TTC549 (cell line): ENCODE measurements at regions not wholly inside any gene's neighbourhood (a gene's known extent, or its start where the extent isn't known, plus 50 kb on each side); places are given as distances from the start of the nearest gene placed in this dataset.

Experiments
- FAIRE-seq: peaks from 2 replicates; lab custom pipeline; 2012; peaks lifted over from hg19 to GRCh38; lab: Jason Lieb, UNC

DNA sequence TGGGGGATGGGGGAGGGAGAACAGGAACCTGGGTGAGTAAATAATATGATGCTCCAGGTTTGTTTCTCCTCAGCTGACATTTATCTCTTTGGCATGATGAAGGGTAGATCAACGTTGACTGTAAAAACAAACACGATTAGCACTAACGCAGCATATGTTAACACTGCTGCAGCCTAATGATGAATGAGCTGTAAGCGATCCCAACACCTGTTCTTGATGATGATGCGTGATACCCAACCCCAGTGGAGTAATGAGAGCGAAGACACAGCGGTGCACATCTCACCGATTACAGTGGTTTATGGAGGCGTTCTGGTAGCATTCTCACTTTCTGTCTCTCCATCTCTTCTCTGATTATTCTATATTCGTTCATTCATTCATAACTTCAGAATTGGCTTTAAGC, 640.4 kb downstream of the USP25 start:
- FAIRE-seq = no peak

- FAIRE-seq = no peak
Observed at GRCh38 chr21:16372586-16372985, 642.8 kb downstream of the USP25 start.

- FAIRE-seq = no peak
Observed at GRCh38 chr21:16376673-16377072, 646.9 kb downstream of the USP25 start.

- FAIRE-seq = no peak
Observed at GRCh38 chr21:16377120-16377658, 647.4 kb downstream of the USP25 start.

DNA sequence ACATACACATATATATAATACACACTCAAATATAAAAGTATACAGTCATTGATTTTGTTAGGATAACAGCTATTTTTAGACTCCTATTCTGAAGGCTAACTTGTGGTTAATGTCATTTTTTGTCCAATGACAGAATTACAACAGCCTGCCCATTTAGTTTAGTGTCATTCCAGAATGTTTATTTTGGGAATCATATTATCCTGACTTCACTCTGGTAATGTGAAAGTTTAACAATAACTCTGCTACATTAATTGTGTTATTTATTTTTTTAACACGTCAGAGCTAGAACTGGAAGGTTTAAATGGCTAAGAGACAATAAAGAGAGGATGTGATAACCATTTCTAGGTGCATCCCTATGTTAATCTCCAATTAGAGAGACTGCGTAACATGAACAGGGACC, 648.1 kb downstream of the USP25 start:
- no peak for FAIRE-seq

DNA sequence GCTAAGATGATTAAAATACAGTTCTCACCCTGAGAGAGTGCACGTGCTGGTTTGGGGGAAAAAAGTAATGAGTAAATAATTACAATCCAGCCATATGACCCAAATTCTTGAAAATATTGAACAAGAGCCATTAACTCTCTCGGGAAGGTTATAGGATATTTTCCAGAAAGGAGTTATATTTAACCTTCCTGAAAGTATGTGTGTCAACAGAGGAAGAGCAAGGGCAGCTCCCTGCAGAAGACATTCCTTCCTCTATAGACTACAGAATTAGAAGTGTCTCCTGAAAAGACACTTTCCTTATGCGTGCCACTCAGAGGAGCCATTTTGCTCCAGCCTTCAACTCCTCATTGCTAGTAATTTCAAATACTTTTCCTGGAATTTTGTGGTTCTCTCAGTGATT, 648.7 kb downstream of the USP25 start:
- FAIRE-seq = no peak

GRCh38 chr21:16388291-16388690, 658.5 kb downstream of the USP25 start:
- no peak for FAIRE-seq

DNA sequence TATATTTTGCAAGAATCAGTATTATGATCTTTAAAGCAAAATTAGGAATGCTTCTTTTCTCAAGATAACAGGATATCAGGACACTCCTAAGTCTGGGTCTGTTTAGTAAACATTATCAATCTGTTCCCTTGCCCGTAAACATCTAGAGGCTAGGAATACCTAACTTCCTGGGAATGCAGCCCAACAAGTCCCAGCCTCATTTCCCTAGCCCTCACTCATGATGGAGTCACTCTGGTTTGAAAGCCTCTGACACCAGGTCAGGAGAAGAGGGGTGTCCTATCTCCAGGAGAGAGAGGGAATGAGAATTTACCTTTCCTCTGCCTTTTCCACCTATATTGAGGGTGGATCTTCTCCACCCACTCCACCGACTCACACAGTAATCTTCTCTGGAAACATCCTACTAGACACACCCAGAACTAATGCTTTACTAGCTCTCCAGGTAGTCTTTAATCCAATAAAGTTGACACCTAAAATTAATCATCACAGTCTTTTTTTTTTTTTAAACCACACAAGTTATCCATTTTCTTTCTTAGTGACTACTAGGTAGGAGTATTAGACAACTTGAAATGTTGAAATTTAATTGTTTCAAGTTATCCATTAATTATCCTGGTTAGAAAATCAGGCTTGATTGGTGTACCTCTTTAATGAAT, 659.3 kb downstream of the USP25 start:
- no peak for FAIRE-seq

- no peak for FAIRE-seq
Observed at GRCh38 chr21:16389643-16390042, 659.9 kb downstream of the USP25 start.

- no peak for FAIRE-seq
Observed at GRCh38 chr21:16395285-16395684, 665.5 kb downstream of the USP25 start.

DNA sequence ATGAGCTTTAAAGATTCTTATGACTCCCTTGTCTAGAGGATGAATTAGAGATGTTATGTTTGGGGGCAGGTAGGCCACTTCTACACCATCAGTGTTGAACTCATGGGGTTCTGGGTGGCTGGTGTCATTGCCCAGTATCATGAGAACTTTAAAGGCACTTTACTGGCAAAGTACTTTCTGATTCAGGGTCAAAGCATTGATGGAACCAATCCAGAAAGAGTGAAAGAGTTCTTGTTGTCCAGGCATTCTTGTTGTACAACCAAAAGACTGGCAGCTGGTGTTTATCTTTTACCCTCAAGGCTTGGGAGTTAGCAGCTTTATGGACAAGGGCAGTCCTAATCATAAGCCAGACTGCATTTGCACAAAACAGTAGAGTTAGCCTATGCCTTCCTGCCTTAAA, 673.0 kb downstream of the USP25 start:
- no peak for FAIRE-seq

GRCh38 chr21:16404776-16405175, 675.0 kb downstream of the USP25 start:
- no peak for FAIRE-seq

GRCh38 chr21:16406355-16406754, 676.6 kb downstream of the USP25 start:
- FAIRE-seq = no peak

DNA sequence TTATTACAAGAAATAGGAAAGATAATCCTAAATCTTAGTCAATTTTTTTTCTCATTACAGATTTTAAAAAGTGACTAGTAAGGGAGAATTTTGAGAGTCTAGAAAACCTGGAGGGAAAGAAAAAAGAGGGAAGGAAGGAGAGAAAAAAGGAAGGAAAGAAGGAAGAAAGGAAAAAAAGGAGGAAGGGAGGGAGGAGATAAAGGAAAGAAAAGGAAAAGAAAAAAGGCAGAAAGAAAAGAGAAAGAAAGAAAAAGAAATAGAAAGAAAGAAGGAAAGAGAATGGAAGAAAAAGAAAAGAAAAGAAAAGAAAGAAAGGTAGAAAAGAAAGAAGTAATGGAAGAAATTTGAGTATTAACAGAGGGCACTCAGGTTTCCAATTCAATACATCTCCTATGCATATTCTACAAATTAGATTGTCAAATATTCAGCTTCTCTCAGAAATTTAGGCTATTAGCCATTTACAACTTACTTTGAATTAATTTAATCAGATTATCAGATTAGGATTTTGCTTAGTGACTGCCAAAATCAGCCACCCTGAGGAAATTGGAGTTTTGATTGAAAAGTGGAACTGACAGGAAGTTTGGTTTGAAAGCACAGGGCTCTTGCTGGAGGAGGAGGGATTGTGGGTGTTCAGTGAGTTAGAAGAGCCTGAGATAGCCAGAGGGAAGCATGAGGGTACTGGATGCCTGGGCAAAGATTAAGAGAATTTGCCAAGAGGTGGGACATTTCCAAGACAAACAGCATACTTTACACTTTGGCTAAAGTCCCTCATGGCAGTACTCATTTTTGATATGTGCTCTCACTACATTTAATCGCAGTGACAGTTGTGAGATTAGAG, 677.8 kb downstream of the USP25 start:
- no peak for FAIRE-seq

DNA sequence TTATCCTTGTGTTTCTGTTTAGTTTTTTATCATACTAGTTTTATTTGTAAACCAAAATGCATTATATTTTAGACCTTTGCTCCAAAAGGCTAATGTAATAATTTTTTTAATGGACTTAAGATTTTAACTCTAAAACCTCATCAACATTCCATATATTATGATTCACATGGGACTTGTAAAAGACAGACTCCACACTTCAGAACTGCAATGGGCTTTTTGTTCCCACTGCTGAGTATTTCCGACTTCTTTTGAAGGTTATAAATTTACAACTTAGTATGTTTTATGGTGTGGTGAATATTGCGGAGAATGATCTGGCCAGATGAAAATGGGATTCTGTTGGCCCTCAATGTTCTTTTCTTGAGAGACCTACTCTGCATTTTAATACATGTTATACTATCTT, 678.5 kb downstream of the USP25 start:
- peak; percentile 26 for FAIRE-seq

DNA sequence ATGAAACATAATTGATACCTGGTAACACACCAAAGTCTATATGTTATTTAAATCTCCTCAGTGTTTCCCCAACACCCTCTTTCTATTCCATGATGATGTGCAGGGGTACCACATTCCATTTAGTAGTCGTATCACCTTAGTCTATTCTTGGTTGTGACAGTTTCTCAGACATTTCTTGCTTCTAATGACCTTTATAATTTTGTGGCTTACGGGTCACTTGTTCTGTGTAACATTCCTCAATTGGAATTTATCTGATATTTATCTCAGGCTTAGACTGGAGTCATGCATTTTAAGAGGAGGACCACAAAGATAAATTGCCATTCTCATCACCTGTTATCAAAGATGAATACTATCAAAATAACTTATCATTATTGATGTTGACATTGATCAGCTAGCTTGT, 679.6 kb downstream of the USP25 start:
- FAIRE-seq = no peak

DNA sequence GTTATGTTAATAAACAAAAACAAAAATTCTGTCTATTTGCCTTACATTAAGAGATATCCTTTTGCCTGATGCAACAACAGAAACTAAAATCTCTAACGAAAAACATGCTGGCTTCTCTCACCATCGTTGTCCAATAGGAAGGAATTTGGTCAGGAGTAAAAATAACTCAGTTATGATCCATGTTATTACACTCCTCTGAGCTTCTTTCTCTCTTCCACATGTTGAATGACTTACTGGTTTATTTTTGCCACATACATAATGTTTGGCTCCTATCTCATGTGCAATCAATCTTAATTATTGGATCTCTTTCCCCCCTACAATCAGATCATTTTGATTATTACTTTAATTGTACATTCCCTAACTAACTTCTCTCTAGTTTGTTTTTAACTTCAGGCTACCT, 688.4 kb downstream of the USP25 start:
- peak; percentile 43 for FAIRE-seq

- no peak for FAIRE-seq
Observed at GRCh38 chr21:16418642-16419041, 688.9 kb downstream of the USP25 start.

DNA sequence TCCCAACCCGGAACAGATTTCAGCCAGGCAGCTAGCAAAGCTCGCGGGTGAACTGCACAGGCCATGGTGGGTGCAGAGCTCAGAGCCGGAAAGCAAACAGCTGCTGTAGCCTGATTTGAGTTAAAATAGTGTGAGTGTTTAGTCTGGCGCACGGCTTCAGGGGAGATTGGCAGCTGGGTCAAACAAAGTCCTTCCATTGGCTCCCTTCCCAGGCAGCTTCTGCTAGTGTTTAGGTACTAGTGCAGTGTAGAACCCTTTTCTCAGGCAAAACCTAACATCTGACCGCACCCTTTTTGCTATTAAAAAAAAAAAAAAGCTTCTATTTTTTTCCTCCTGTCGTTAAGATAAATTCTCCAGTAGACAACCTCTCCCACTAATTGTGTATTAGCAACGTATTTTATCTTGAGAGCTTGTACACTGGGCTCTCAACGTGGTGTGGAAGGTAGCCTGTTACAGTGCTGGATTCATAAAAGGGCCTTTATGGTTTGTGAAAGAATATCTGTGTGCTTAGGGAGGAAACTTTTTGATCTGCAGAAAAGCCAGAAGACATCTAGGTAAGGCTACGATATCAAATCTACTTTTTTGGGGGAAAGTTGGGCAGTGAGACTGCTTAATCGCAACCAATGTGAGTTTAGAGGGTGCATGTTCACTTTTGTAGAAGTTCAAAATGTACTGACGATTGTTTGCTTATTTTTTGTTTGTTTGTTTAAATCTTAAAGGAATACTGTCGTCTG, 689.6 kb downstream of the USP25 start:
- peak; percentile 89 for FAIRE-seq

- FAIRE-seq = peak; percentile 90
Observed at GRCh38 chr21:16420031-16420724, 690.4 kb downstream of the USP25 start.

GRCh38 chr21:16421007-16421406, 691.2 kb downstream of the USP25 start:
- no peak for FAIRE-seq

GRCh38 chr21:16421965-16422364, 692.2 kb downstream of the USP25 start:
- no peak for FAIRE-seq
